ENCODE measurements at regions not wholly inside any gene's neighbourhood (a gene's known extent, or its start where the extent isn't known, plus 50 kb on each side); places are given as distances from the start of the nearest gene placed in this dataset.

DNA sequence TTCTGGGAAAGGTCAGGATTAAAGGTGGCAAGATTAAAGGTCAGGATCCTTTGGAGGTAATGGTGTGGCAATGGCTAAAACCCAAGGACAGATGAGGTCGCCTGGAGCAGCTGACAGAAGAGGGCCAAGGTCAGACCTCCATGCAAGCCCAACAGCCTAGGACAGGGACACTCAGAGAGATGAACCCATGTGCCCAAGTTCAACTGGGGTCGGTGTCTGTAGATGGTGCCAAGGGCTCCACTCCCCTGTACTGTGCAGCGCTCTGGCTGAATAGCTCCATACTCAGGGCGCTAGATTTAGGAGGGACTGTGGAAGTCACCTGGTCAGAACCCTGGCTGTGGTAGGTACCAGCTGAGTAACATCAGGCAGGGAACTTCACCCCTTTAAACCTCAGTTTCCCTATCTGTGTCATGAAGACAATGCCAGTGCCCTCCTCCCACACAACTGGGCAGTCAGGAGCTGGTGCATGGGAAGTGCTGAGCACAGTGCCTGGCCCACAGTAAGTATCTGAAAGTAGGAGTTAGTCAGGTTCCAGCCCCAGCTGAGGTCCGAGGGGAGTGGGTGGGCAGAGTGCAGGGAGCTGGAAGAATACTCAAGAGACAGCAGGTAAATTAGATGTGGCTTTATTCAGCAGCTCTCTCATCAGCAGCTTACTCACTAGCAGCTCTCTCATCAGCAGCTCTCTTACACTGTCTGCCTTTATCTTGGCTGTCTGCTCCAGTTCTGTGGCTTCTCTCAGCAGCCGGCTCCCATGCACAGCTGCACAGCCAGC is 327.1 kb downstream of the GLRX3 start:
- no peak for DNase-seq (ENCODE audit: low read depth, low spot score)
- in situ Hi-C loops (cut with HindIII; ENCODE audit: low sequenced_read_pairs) = no loop called here
- TF ChIP-seq, protein P1, sequence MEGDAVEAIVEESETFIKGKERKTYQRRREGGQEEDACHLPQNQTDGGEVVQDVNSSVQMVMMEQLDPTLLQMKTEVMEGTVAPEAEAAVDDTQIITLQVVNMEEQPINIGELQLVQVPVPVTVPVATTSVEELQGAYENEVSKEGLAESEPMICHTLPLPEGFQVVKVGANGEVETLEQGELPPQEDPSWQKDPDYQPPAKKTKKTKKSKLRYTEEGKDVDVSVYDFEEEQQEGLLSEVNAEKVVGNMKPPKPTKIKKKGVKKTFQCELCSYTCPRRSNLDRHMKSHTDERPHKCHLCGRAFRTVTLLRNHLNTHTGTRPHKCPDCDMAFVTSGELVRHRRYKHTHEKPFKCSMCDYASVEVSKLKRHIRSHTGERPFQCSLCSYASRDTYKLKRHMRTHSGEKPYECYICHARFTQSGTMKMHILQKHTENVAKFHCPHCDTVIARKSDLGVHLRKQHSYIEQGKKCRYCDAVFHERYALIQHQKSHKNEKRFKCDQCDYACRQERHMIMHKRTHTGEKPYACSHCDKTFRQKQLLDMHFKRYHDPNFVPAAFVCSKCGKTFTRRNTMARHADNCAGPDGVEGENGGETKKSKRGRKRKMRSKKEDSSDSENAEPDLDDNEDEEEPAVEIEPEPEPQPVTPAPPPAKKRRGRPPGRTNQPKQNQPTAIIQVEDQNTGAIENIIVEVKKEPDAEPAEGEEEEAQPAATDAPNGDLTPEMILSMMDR (IDR thresholded peaks at IDR 0.05; ENCODE audit: low read depth, low read length) = no peak
- H3K4me3 ChIP-seq (ENCODE audit: low read depth, low read length) = no peak overlapping the region

DNA sequence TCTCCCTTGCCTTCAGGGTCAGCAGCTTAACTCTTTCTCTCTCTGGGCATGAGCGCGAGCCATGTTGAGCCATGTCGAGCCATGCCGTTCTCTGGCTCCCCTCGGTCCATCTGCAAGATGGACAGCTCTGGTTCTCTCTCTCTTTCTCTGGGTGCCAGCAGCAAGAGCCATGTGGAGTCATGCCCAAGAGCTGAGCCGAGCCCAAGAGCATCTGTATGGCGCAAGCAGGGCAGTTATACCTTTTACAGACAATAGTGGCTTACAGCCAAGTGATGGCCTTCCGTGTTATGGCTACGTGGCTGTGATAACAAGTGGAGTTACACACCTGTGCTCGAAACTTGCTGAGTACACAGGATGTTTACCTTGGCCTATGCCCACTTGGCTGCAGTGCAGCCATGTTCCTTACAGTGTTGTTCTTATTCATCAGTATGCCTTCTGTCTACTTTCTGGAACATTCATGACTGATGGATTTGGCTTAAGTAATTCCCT is 327.7 kb downstream of the GLRX3 start:
- H3K4me3 ChIP-seq (ENCODE audit: low read depth, low read length) = no peak overlapping the region
- DNase-seq (ENCODE audit: low read depth, low spot score) = no peak
- in situ Hi-C loops (cut with HindIII; ENCODE audit: low sequenced_read_pairs) = no loop called here
- TF ChIP-seq, protein P1 (IDR thresholded peaks at IDR 0.05; ENCODE audit: low read depth, low read length) = no peak

DNA sequence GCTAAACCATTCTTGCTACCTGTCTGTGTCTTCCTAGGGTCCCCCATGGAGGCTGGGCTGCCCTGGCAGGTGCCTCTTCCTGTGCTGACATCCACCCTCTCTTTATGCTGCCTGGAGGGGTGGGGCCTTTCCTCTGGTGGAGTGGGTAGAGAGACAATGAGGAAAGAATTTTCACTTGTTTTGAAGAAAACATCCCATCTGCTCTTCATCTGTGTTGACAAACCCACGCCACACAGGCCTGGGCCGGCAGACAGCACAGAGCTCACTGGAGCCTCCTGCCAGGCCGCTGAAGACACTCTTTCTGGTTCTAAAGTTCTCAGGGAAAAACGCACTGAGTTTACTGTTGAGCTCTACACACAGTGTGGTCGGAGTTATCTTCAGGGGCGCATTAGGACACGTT is 328.2 kb downstream of the GLRX3 start:
- in situ Hi-C loops (cut with HindIII; ENCODE audit: low sequenced_read_pairs) = no loop called here
- TF ChIP-seq, protein P1 (IDR thresholded peaks at IDR 0.05; ENCODE audit: low read depth, low read length) = no peak
- DNase-seq (ENCODE audit: low read depth, low spot score) = no peak
- H3K4me3 ChIP-seq (ENCODE audit: low read depth, low read length) = no peak overlapping the region

DNA sequence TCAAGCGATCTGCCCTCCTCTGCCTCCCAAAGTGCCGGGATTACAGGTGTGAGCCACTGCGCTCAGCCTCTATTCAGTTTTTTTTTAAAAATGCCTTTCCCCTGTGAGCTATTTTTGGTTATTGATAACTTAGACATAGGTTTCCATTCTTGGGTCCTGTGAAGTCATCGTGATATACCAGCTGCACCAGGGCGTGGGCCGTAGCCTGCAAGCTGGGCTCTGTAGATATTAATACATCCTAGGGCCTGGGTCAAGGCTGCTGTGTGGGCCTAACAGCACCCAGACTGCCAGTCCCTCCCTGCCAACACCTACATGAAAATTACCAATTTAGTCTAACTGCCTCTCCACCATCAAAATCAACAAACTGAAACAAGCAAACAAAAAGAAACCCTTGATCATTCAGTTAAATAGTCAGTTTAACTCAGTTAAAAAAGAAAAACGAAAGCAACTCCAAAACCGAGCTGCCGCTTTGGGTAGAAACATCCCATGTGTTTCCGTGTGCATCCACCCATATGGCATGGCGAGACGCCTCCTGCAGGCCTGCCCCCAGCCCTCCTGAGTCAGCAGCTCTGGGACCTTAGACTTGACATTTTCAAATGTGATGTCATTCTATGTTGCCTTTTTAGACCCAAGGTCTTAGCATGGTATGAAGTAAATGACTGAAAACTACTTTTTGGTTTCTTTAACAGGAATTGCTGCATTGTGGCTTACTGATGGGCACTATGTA is 330.2 kb downstream of the GLRX3 start:
- H3K4me3 ChIP-seq (ENCODE audit: low read depth, low read length) = no peak overlapping the region
- DNase-seq (ENCODE audit: low read depth, low spot score) = no peak
- TF ChIP-seq, protein P1 (IDR thresholded peaks at IDR 0.05; ENCODE audit: low read depth, low read length) = no peak
- in situ Hi-C loops (cut with HindIII; ENCODE audit: low sequenced_read_pairs) = no loop called here

DNA sequence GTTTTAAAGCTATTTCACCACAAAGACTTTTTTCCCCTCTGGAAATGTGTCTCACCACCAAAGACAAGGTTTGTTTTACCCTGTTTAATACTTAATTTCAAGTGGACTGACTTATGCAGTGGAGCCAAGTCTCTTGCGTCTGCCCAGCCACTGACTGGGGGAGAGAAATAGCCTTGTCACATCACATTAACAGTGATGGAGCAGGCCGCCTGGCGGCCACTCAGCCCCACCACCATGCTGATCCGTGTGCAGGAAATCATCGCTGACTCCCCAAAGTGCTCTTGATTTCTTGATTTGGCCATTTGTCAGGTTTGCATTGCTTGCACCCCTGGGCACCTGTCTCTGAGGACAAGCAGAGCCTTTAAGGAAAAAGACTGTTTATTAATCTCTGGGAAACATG is 334.1 kb downstream of the GLRX3 start:
- H3K4me3 ChIP-seq (ENCODE audit: low read depth, low read length) = no peak overlapping the region
- in situ Hi-C loops (cut with HindIII; ENCODE audit: low sequenced_read_pairs) = no loop called here
- DNase-seq (ENCODE audit: low read depth, low spot score) = no peak
- TF ChIP-seq, protein P1 (IDR thresholded peaks at IDR 0.05; ENCODE audit: low read depth, low read length) = no peak

DNA sequence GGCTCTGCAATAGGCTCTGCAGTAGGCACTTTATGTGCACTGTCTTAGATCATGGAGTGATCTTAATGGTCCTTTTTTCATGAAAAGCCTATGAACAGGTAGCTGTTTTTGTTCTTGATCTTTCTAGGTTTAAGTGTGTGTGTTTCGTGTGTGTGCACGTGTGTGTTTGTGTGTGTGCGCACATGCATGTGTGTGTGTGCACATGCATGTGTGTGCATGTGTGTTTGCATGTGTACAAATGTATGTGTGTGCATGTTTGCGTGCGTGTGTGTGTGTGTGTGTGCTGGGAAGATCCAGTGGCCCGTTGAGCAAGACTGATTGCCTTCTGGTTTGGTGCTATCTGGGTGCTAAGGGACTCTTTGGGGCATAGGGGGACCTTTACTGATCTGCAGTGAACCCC is 334.8 kb downstream of the GLRX3 start:
- no peak for DNase-seq (ENCODE audit: low read depth, low spot score)

More for the DNA sequence above, 334.8 kb downstream of the GLRX3 start:
- TF ChIP-seq, protein P1 (IDR thresholded peaks at IDR 0.05; ENCODE audit: low read depth, low read length) = no peak
- in situ Hi-C loops (cut with HindIII; ENCODE audit: low sequenced_read_pairs) = no loop called here
- H3K4me3 ChIP-seq (ENCODE audit: low read depth, low read length) = no peak overlapping the region
